CD14-positive monocyte (primary cell): ENCODE measurements at regions not wholly inside any gene's neighbourhood (a gene's known extent, or its start where the extent isn't known, plus 50 kb on each side); places are given as distances from the start of the nearest gene placed in this dataset.

ENCODE experiments used
- DNase-seq, 3 donors: peaks; one replicate each; pipeline ENCODE4 v3.0.0-alpha.2; 2011 to 2022
- H2AFZ ChIP-seq: 2 replicates; pipeline ENCODE4 v1.6.0; 2012; ENCODE audit warnings: mild to moderate bottlenecking, low read depth, low read length, inconsistent platforms; ENCODE audit not compliant: insufficient read depth, poor library complexity, severe bottlenecking
- H3K27ac ChIP-seq, 2 donors: 1 replicate in 1 of 2; 2 replicates in 1 of 2; pipeline ENCODE4 v1.5.1; 2012 to 2013; ENCODE audit warnings: low read length in 2 of 2, control low read depth in 1 of 2, inconsistent platforms in 1 of 2, low read depth in 1 of 2, mild to moderate bottlenecking in 1 of 2
- H3K27me3 ChIP-seq, 2 donors: one replicate each; pipeline versions ENCODE4 v1.6.0 to v1.6.1; 2011 to 2013; ENCODE audit warnings: low read length in 2 of 2; ENCODE audit not compliant: control insufficient read depth in 2 of 2, insufficient read depth in 2 of 2
- H3K36me3 ChIP-seq, 2 donors: replicated peaks in 1 of 2; 1 replicate in 1 of 2; 2 replicates in 1 of 2; pipeline versions ENCODE4 v1.5.1 to v1.6.1; 2012 to 2013; ENCODE audit warnings: low read length in 2 of 2, control low read depth in 1 of 2, inconsistent platforms in 1 of 2, mild to moderate bottlenecking in 1 of 2; ENCODE audit not compliant: insufficient read depth in 2 of 2, control insufficient read depth in 1 of 2
- H3K4me1 ChIP-seq, 2 donors: 1 replicate in 1 of 2; 2 replicates in 1 of 2; pipeline versions ENCODE4 v1.5.1 to v1.6.1; 2012 to 2013; ENCODE audit warnings: low read length in 2 of 2, control low read depth in 1 of 2, inconsistent platforms in 1 of 2, mild to moderate bottlenecking in 1 of 2, moderate library complexity in 1 of 2; ENCODE audit not compliant: insufficient read depth in 2 of 2, control insufficient read depth in 1 of 2
- H3K4me2 ChIP-seq: replicated peaks from 2 replicates; pipeline ENCODE3; 2012; ENCODE audit warnings: low read length, moderate library complexity, mild to moderate bottlenecking; ENCODE audit not compliant: poor library complexity, severe bottlenecking; ENCODE audit errors: extremely low read depth
- H3K4me3 ChIP-seq, 3 experiments: fragments of 200-600 bp in 1 of 3; sonication (generic) in 1 of 3; replicated peaks in 1 of 3; 1 replicate in 2 of 3; 2 replicates in 1 of 3; pipeline ENCODE4 v1.5.1; 2011 to 2013; ENCODE audit warnings: low read length in 3 of 3, mild to moderate bottlenecking in 3 of 3, control low read depth in 2 of 3, low read depth in 2 of 3, inconsistent platforms in 1 of 3, moderate library complexity in 1 of 3
- H3K79me2 ChIP-seq: 2 replicates; pipeline ENCODE4 v1.6.0; 2012; ENCODE audit warnings: mild to moderate bottlenecking, control low read depth, inconsistent platforms, low read length, moderate library complexity; ENCODE audit not compliant: insufficient read depth
- H3K9ac ChIP-seq: 2 replicates; pipeline ENCODE4 v1.6.0; 2017; ENCODE audit warnings: low read length, mild to moderate bottlenecking; ENCODE audit not compliant: insufficient read depth, poor library complexity, severe bottlenecking
- H3K9me3 ChIP-seq, 2 donors: replicated peaks in 1 of 2; 1 replicate in 1 of 2; 2 replicates in 1 of 2; pipeline versions ENCODE4 v1.5.1 to v1.6.1; 2012 to 2013; ENCODE audit warnings: low read length in 2 of 2, control low read depth in 1 of 2; ENCODE audit not compliant: control insufficient read depth in 1 of 2, insufficient read depth in 1 of 2
- H4K20me1 ChIP-seq: 2 replicates; pipeline ENCODE4 v1.6.0; 2012; ENCODE audit warnings: mild to moderate bottlenecking, low read length, control low read depth, moderate library complexity; ENCODE audit not compliant: insufficient read depth
- H3K27ac Mint-ChIP-seq, 7 donors: one replicate each; pipeline ENCODE4 v1.8.0; 2020; ENCODE audit warnings: mild to moderate bottlenecking in 7 of 7, mixed read lengths in 7 of 7, moderate library complexity in 6 of 7, inconsistent platforms in 2 of 7
- H3K27me3 Mint-ChIP-seq, 3 donors: one replicate each; pipeline ENCODE4 v1.8.0; 2021 to 2022; ENCODE audit warnings: low read depth in 3 of 3, mild to moderate bottlenecking in 3 of 3, mixed read lengths in 3 of 3, moderate library complexity in 3 of 3, inconsistent platforms in 1 of 3
- H3K36me3 Mint-ChIP-seq, 2 donors: one replicate each; pipeline ENCODE4 v1.8.0; 2020; ENCODE audit warnings: mixed read lengths in 2 of 2, inconsistent platforms in 1 of 2, mild to moderate bottlenecking in 1 of 2
- H3K4me1 Mint-ChIP-seq: one replicate; pipeline ENCODE4 v1.8.0; 2020; ENCODE audit warnings: mild to moderate bottlenecking, mixed read lengths
- H3K4me3 Mint-ChIP-seq, 2 donors: one replicate each; pipeline ENCODE4 v1.8.0; 2020; ENCODE audit warnings: mild to moderate bottlenecking in 2 of 2, mixed read lengths in 2 of 2, moderate library complexity in 1 of 2
- H3K9me3 Mint-ChIP-seq, 7 donors: one replicate each; pipeline ENCODE4 v1.8.0; 2020 to 2022; ENCODE audit warnings: mixed read lengths in 7 of 7, mild to moderate bottlenecking in 6 of 7, moderate library complexity in 6 of 7, inconsistent platforms in 2 of 7
- WGBS: methylation state at CpG from one replicate; pipeline ENCODE4 v1.1.5; 2013; ENCODE audit warnings: missing lambda C conversion rate; ENCODE audit not compliant: insufficient coverage; 5-methylcytosine and 5-hydroxymethylcytosine counted together
- intact Hi-C, 2 donors: fragments of 100-400 bp; cut with micrococcal nuclease; formaldehyde crosslinking; loops; one replicate each; pipeline versions ENCODE4 v1.15.0 to v1.15.1; 2023
- TF ChIP-seq, protein P1 (sequence below): fragments of 200-600 bp; IDR thresholded peaks from one replicate; pipeline ENCODE4 v1.8.0; 2022; ENCODE audit warnings: antibody characterized with exemption, mild to moderate bottlenecking

DNA sequence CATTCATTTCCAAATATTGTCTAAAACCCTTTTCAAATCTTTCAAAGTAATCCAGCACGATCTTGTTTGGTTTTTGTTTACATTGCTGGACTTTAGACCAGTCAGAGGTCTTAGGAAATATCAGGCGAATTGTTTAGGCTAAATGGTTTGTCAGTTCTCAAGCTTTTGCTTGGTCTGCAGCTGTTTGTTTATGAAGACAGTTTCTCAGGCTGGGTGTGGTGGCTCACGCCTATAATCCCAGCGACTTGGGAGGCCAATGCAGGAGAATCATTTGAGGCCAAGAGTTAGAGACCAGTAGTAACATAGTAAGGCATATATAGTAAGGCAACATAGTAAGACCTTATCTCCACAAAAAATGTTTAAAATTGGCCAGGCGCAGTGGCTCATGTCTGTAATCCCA lies 77.5 kb downstream of the DNTTIP2 start:
- Histone ChIP-seq H3K36me3 (no peaks in the 10 kb centered on the region), H3K4me2 (no peak overlapping the region), H2AFZ (no peak overlapping the region), H3K79me2 (no peaks in the 10 kb centered on the region), H3K27me3 (no peaks in the 10 kb centered on the region), H3K9ac (no peak overlapping the region), H4K20me1 (no peaks in the 10 kb centered on the region), H3K27ac (no peak overlapping the region), H3K4me1 (no peaks in the 10 kb centered on the region), H3K9me3 (no peaks in the 10 kb centered on the region), H3K4me3 (no peak overlapping the region)
- Mint-ChIP-seq H3K36me3 (no peaks in the 10 kb centered on the region), H3K4me1 (peaks cover 4% of the 10 kb centered on the region), H3K27ac (no peak overlapping the region), H3K9me3 (peaks cover 0 to 2% (median 0%) of the 10 kb centered on the region in 7 donors), H3K4me3 (no peak overlapping the region), H3K27me3 (peaks cover 0 to 1% (median 1%) of the 10 kb centered on the region in 3 donors)
- TF ChIP-seq, protein P1, sequence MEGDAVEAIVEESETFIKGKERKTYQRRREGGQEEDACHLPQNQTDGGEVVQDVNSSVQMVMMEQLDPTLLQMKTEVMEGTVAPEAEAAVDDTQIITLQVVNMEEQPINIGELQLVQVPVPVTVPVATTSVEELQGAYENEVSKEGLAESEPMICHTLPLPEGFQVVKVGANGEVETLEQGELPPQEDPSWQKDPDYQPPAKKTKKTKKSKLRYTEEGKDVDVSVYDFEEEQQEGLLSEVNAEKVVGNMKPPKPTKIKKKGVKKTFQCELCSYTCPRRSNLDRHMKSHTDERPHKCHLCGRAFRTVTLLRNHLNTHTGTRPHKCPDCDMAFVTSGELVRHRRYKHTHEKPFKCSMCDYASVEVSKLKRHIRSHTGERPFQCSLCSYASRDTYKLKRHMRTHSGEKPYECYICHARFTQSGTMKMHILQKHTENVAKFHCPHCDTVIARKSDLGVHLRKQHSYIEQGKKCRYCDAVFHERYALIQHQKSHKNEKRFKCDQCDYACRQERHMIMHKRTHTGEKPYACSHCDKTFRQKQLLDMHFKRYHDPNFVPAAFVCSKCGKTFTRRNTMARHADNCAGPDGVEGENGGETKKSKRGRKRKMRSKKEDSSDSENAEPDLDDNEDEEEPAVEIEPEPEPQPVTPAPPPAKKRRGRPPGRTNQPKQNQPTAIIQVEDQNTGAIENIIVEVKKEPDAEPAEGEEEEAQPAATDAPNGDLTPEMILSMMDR, result no peak
- WGBS, result 100% methylated on average over 2 of the region's 5 CpGs
- no peak for DNase-seq
- intact Hi-C loops, result no loop called here

DNA sequence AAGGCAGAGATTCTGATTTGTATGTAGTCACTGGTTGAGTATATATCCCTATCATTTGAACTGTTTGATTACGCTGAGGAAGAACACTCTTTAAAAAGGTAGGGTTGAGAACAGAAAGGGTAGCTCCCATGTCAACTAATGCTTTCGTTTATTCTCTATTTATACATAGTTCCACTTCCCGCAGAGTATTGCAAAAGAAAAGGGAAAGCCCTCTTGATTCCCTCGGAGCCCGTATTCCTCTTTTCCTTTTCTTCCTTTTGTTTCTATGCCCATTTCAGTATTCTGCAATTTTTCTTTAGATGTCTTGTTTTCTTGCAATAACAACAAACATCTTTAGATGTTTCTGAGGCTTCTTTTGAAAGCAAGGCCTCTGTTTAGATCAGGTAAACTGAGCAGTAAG lies 78.2 kb downstream of the DNTTIP2 start:
- intact Hi-C loops, result no loop called here
- peaks cover 0 to 3% (median 0%) of the 10 kb centered on the region in 7 donors for H3K9me3 Mint-ChIP-seq
- no CpG with 5 or more reads among the region's 5 CpGs for WGBS

More for the DNA sequence above, 78.2 kb downstream of the DNTTIP2 start:
- Histone ChIP-seq H3K27me3 (no peaks in the 10 kb centered on the region), H3K79me2 (no peaks in the 10 kb centered on the region), H3K27ac (no peak overlapping the region), H3K9ac (no peak overlapping the region), H2AFZ (no peak overlapping the region), H4K20me1 (no peaks in the 10 kb centered on the region), H3K9me3 (no peaks in the 10 kb centered on the region), H3K4me2 (no peak overlapping the region), H3K36me3 (no peaks in the 10 kb centered on the region), H3K4me1 (no peaks in the 10 kb centered on the region), H3K4me3 (no peak overlapping the region)
- DNase-seq, result no peak
- TF ChIP-seq, protein P1, result no peak
- Mint-ChIP-seq H3K27me3 (peaks cover 0 to 1% (median 1%) of the 10 kb centered on the region in 3 donors), H3K36me3 (no peaks in the 10 kb centered on the region), H3K4me1 (peaks cover 4% of the 10 kb centered on the region), H3K4me3 (no peak overlapping the region), H3K27ac (no peak overlapping the region)
